Vagina (tissue), 2 donors: ENCODE measurements at regions not wholly inside any gene's neighbourhood (a gene's known extent, or its start where the extent isn't known, plus 50 kb on each side); places are given as distances from the start of the nearest gene placed in this dataset.

Experiments
- DNase-seq, 2 donors: peaks; one replicate each; pipeline ENCODE4 v3.0.0-alpha.2; 2017; ENCODE audit errors: extremely low spot score in 2 of 2
- H3K27ac ChIP-seq: fragments of 200-600 bp; sonication (generic); one replicate; pipeline ENCODE4 v1.5.1; 2019
- H3K27me3 ChIP-seq: fragments of 200-600 bp; sonication (generic); one replicate; pipeline ENCODE4 v1.5.1; 2019
- H3K36me3 ChIP-seq, 2 donors: fragments of 200-600 bp; sonication (generic); one replicate each; pipeline ENCODE4 v1.5.1; 2017 to 2019
- H3K4me1 ChIP-seq: fragments of 200-600 bp; sonication (generic); one replicate; pipeline ENCODE4 v1.5.1; 2019
- H3K4me3 ChIP-seq, 2 donors: fragments of 200-600 bp; sonication (generic); 1 replicate in 1 of 2; 2 replicates in 1 of 2; pipeline ENCODE4 v1.5.1; 2016 to 2019
- H3K9me3 ChIP-seq: fragments of 200-600 bp; sonication (generic); one replicate; pipeline ENCODE4 v1.5.1; 2019
- POLR2A ChIP-seq, 2 donors: fragments of 450-650 bp; IDR thresholded peaks; one replicate each; pipeline ENCODE4 v1.6.1; 2017; ENCODE audit warnings: antibody characterized with exemption in 2 of 2, mild to moderate bottlenecking in 2 of 2, moderate library complexity in 2 of 2
- POLR2AphosphoS5 ChIP-seq, 2 donors: sonication (generic); formaldehyde crosslinking; IDR thresholded peaks; one replicate each; pipeline ENCODE4 v1.9.0; 2017; ENCODE audit warnings: antibody characterized with exemption in 2 of 2, mild to moderate bottlenecking in 2 of 2, low read depth in 1 of 2; ENCODE audit not compliant: insufficient read depth in 1 of 2
- intact Hi-C: fragments of 100-400 bp; cut with DNase I; formaldehyde crosslinking; loops from one replicate; pipeline ENCODE4 v1.15.1; 2023
- TF ChIP-seq, protein P1 (sequence below), 3 experiments: fragments of 450-650 bp in 2 of 3; fragments of 200-600 bp in 1 of 3; sonication (generic) in 1 of 3; IDR thresholded peaks; one replicate each; pipeline ENCODE4 v1.5.1; 2017 to 2019; ENCODE audit warnings: antibody characterized with exemption in 3 of 3, mild to moderate bottlenecking in 2 of 3, moderate library complexity in 2 of 3

- DNase-seq = no peak
- no peaks in the 10 kb centered on the region for H3K4me1 ChIP-seq
- H3K9me3 ChIP-seq = no peaks in the 10 kb centered on the region
- intact Hi-C loops = no loop called here
- no peaks in the 10 kb centered on the region for H3K27me3 ChIP-seq
- TF ChIP-seq POLR2AphosphoS5 (IDR thresholded peaks at IDR 0.05; ENCODE audit: insufficient read depth in 1 of 2, low read depth in 1 of 2) = no peak
- TF ChIP-seq, protein P1, sequence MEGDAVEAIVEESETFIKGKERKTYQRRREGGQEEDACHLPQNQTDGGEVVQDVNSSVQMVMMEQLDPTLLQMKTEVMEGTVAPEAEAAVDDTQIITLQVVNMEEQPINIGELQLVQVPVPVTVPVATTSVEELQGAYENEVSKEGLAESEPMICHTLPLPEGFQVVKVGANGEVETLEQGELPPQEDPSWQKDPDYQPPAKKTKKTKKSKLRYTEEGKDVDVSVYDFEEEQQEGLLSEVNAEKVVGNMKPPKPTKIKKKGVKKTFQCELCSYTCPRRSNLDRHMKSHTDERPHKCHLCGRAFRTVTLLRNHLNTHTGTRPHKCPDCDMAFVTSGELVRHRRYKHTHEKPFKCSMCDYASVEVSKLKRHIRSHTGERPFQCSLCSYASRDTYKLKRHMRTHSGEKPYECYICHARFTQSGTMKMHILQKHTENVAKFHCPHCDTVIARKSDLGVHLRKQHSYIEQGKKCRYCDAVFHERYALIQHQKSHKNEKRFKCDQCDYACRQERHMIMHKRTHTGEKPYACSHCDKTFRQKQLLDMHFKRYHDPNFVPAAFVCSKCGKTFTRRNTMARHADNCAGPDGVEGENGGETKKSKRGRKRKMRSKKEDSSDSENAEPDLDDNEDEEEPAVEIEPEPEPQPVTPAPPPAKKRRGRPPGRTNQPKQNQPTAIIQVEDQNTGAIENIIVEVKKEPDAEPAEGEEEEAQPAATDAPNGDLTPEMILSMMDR (IDR thresholded peaks at IDR 0.05) = no peak
- no peaks in the 10 kb centered on the region for H3K36me3 ChIP-seq
- no peak overlapping the region for H3K27ac ChIP-seq
- H3K4me3 ChIP-seq = no peak overlapping the region
These were observed 803.0 kb upstream of the FAT3 start for GRCh38 chr11:91421641-91422040.

DNA sequence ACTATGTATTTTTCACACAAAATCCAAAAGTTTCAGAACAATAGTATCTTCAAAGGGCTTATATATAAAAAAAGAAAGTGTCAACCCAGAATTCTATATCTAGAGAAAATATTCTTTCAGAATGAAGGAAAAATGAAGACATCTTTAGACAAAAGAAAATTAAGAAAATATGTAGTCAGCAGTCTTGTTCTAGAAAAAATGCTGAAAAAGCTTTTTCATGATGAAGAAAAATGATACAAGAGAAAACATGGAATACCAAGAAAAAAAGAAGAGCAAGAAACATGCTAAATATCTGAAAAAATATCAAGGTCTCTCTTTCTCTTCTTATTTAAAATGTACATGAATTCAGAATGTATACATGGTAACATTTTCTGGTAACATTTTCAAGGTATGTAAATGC lies 816.8 kb upstream of the FAT3 start:
- no peak for TF ChIP-seq POLR2A (IDR thresholded peaks at IDR 0.05)
- H3K27ac ChIP-seq = no peak overlapping the region
- intact Hi-C loops = no loop called here
- no peaks in the 10 kb centered on the region for H3K4me1 ChIP-seq
- H3K9me3 ChIP-seq = no peaks in the 10 kb centered on the region
- DNase-seq = no peak
- no peak overlapping the region for H3K4me3 ChIP-seq
- H3K36me3 ChIP-seq = no peaks in the 10 kb centered on the region
- H3K27me3 ChIP-seq = no peaks in the 10 kb centered on the region

DNA sequence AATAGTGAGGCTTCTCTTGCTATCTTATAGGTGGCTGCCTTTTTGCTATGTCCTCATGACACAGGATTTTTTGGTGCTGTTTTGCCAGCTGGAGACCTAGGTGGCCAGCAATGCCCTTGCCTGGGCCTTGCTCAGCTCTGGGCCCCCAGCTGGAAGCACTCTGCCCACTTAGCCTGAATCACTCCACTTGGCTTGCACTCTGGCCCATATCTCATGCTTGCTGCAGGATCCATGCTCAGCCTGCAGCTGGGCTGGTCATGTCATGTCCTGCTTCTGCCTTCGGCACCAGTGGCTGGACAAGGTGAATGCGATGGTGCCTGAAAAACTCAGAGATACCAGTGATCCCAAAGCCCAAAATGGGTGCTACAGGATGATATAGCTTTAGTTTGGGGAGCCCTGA lies 818.6 kb upstream of the FAT3 start:
- no peak for DNase-seq
- H3K36me3 ChIP-seq = no peaks in the 10 kb centered on the region
- TF ChIP-seq, protein P1 (IDR thresholded peaks at IDR 0.05) = no peak
- TF ChIP-seq POLR2AphosphoS5 (IDR thresholded peaks at IDR 0.05; ENCODE audit: insufficient read depth in 1 of 2, low read depth in 1 of 2) = no peak
- no peak for TF ChIP-seq POLR2A (IDR thresholded peaks at IDR 0.05)
- intact Hi-C loops = no loop called here
- H3K27me3 ChIP-seq = no peaks in the 10 kb centered on the region
- H3K4me3 ChIP-seq = no peak overlapping the region
- no peaks in the 10 kb centered on the region for H3K4me1 ChIP-seq
- no peaks in the 10 kb centered on the region for H3K9me3 ChIP-seq
- no peak overlapping the region for H3K27ac ChIP-seq

DNA sequence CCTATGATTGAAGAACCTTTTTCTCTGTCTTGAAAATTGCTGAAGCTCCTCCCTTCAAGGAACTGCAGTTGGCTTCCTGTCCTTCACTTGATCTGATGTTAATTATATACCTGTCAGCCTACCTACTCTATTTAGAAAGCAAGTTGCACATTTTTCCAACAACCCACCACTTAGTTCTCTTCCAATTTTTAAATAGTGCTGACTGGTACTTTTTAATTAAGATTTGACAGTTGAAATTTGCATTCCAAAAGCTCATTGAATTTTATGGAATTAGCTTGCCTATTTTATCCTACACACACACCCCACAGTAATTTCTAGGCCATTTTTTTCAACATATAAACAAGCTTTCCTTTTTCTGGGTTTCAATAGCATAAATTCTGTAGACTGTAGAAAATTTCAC lies 820.3 kb upstream of the FAT3 start:
- intact Hi-C loops = no loop called here
- Histone ChIP-seq H3K36me3 (no peaks in the 10 kb centered on the region), H3K4me3 (no peak overlapping the region), H3K9me3 (no peaks in the 10 kb centered on the region), H3K4me1 (no peaks in the 10 kb centered on the region), H3K27ac (no peak overlapping the region), H3K27me3 (no peaks in the 10 kb centered on the region)
- TF ChIP-seq POLR2A (IDR thresholded peaks at IDR 0.05) (no peak), POLR2AphosphoS5 (IDR thresholded peaks at IDR 0.05; ENCODE audit: insufficient read depth in 1 of 2, low read depth in 1 of 2) (no peak)
- TF ChIP-seq, protein P1 (IDR thresholded peaks at IDR 0.05) = no peak
- no peak for DNase-seq

DNA sequence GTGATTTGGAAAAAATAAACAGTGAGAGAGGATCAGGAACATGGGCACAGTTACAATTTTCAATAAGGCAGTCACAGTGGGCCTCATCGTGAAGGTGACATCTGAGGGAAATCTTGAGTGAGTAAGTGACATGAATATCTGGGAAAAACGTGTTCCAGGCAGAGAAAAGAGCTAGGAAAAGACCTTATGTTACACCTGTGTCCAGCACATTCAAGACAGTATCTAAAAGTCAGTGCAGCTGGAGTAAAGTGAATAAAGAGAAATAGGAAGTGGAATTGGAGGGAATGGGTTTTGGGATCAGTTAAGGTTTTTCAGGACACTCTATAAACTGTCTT lies 827.5 kb upstream of the FAT3 start:
- no peaks in the 10 kb centered on the region for H3K27me3 ChIP-seq
- H3K4me1 ChIP-seq = no peaks in the 10 kb centered on the region
- intact Hi-C loops = no loop called here
- DNase-seq = no peak
- H3K4me3 ChIP-seq = no peak overlapping the region
- no peak overlapping the region for H3K27ac ChIP-seq
- no peaks in the 10 kb centered on the region for H3K36me3 ChIP-seq
- TF ChIP-seq POLR2AphosphoS5 (IDR thresholded peaks at IDR 0.05; ENCODE audit: insufficient read depth in 1 of 2, low read depth in 1 of 2) (no peak), POLR2A (IDR thresholded peaks at IDR 0.05) (no peak)
- TF ChIP-seq, protein P1 (IDR thresholded peaks at IDR 0.05) = no peak
- no peaks in the 10 kb centered on the region for H3K9me3 ChIP-seq
